ENCODE measurements at regions not wholly inside any gene's neighbourhood (a gene's known extent, or its start where the extent isn't known, plus 50 kb on each side); places are given as distances from the start of the nearest gene placed in this dataset.

GRCh38 chr3:154872696-154873095, 207.4 kb upstream of the MME start:
- no peak for TF ChIP-seq MAX (IDR thresholded peaks at IDR 0.05)

- no peak for TF ChIP-seq EP300 (IDR thresholded peaks at IDR 0.05; ENCODE audit: borderline replicate concordance)
- TF ChIP-seq NFIC (IDR thresholded peaks at IDR 0.05), result no peak
- TF ChIP-seq CEBPB (IDR thresholded peaks at IDR 0.05), result no peak
- TF ChIP-seq TAF1 (IDR thresholded peaks at IDR 0.05; ENCODE audit: low read depth), result no peak
- no peak for TF ChIP-seq TEAD4 (IDR thresholded peaks at IDR 0.05)
- no peak for TF ChIP-seq EGR1 (IDR thresholded peaks at IDR 0.05)
- TF ChIP-seq ZBTB7A (IDR thresholded peaks at IDR 0.05; ENCODE audit: low read depth), result no peak
- no peak for TF ChIP-seq TCF12 (IDR thresholded peaks at IDR 0.05; ENCODE audit: low read depth)
- TF ChIP-seq CREB1 (IDR thresholded peaks at IDR 0.05; ENCODE audit: low read depth), result no peak
- no peak for TF ChIP-seq USF1 (IDR thresholded peaks at IDR 0.05)
- no peak for TF ChIP-seq RAD21 (IDR thresholded peaks at IDR 0.05; ENCODE audit: low read depth)
- TF ChIP-seq REST (IDR thresholded peaks at IDR 0.05; ENCODE audit: low read depth), result no peak
- no peak for TF ChIP-seq FOXM1 (IDR thresholded peaks at IDR 0.05; ENCODE audit: borderline replicate concordance, low read depth)
- TF ChIP-seq YY1 (IDR thresholded peaks at IDR 0.05; ENCODE audit: low read depth), result no peak
- no peak for TF ChIP-seq MAX (IDR thresholded peaks at IDR 0.05)
Observed at GRCh38 chr3:154872074-154872473, 208.0 kb upstream of the MME start.

GRCh38 chr3:154864947-154865346, 215.2 kb upstream of the MME start:
- TF ChIP-seq TAF1 (IDR thresholded peaks at IDR 0.05; ENCODE audit: low read depth) (no peak), ZBTB7A (IDR thresholded peaks at IDR 0.05; ENCODE audit: low read depth) (no peak), FOXM1 (IDR thresholded peaks at IDR 0.05; ENCODE audit: borderline replicate concordance, low read depth) (no peak), TEAD4 (IDR thresholded peaks at IDR 0.05) (no peak)

GRCh38 chr3:154862265-154862664, 217.9 kb upstream of the MME start:
- TF ChIP-seq EGR1 (IDR thresholded peaks at IDR 0.05), result no peak
- TF ChIP-seq REST (IDR thresholded peaks at IDR 0.05; ENCODE audit: low read depth), result no peak
- TF ChIP-seq CEBPB (IDR thresholded peaks at IDR 0.05), result no peak

GRCh38 chr3:154852515-154852914, 227.6 kb upstream of the MME start:
- TF ChIP-seq ZBTB7A (IDR thresholded peaks at IDR 0.05; ENCODE audit: low read depth) (no peak), EP300 (IDR thresholded peaks at IDR 0.05; ENCODE audit: borderline replicate concordance) (no peak), MAX (IDR thresholded peaks at IDR 0.05) (no peak), NFIC (IDR thresholded peaks at IDR 0.05) (no peak), FOXM1 (IDR thresholded peaks at IDR 0.05; ENCODE audit: borderline replicate concordance, low read depth) (no peak), CREB1 (IDR thresholded peaks at IDR 0.05; ENCODE audit: low read depth) (no peak), USF1 (IDR thresholded peaks at IDR 0.05) (no peak)

GRCh38 chr3:154851644-154852043, 228.5 kb upstream of the MME start:
- TF ChIP-seq ZBTB7A (IDR thresholded peaks at IDR 0.05; ENCODE audit: low read depth), result no peak
- TF ChIP-seq CEBPB (IDR thresholded peaks at IDR 0.05), result no peak
- no peak for TF ChIP-seq YY1 (IDR thresholded peaks at IDR 0.05; ENCODE audit: low read depth)
- no peak for TF ChIP-seq TCF12 (IDR thresholded peaks at IDR 0.05; ENCODE audit: low read depth)
- TF ChIP-seq EGR1 (IDR thresholded peaks at IDR 0.05), result no peak
- no peak for TF ChIP-seq RAD21 (IDR thresholded peaks at IDR 0.05; ENCODE audit: low read depth)
- no peak for TF ChIP-seq EP300 (IDR thresholded peaks at IDR 0.05; ENCODE audit: borderline replicate concordance)
- TF ChIP-seq USF1 (IDR thresholded peaks at IDR 0.05), result no peak
- no peak for TF ChIP-seq NFIC (IDR thresholded peaks at IDR 0.05)
- no peak for TF ChIP-seq MAX (IDR thresholded peaks at IDR 0.05)
- TF ChIP-seq REST (IDR thresholded peaks at IDR 0.05; ENCODE audit: low read depth), result no peak
- no peak for TF ChIP-seq FOXM1 (IDR thresholded peaks at IDR 0.05; ENCODE audit: borderline replicate concordance, low read depth)
- no peak for TF ChIP-seq CREB1 (IDR thresholded peaks at IDR 0.05; ENCODE audit: low read depth)
- TF ChIP-seq TEAD4 (IDR thresholded peaks at IDR 0.05), result no peak
- no peak for TF ChIP-seq TAF1 (IDR thresholded peaks at IDR 0.05; ENCODE audit: low read depth)
